Gastroesophageal sphincter (tissue), 4 donors: ENCODE measurements at regions not wholly inside any gene's neighbourhood (a gene's known extent, or its start where the extent isn't known, plus 50 kb on each side); places are given as distances from the start of the nearest gene placed in this dataset.
A peak's percentile ranks its signal among the peaks of the same experiment; 100 is the strongest.

ENCODE experiments used
- ATAC-seq: fragments of 150-250 bp; one replicate; pipeline ENCODE4 v1.9.1; 2016; ENCODE audit warnings: mild to moderate bottlenecking, moderate library complexity
- H3K27ac ChIP-seq, 4 donors: fragments of 200-600 bp; sonication (generic) in 3 of 4; 1 replicate in 3 of 4; 2 replicates in 1 of 4; pipeline ENCODE4 v1.5.1; 2016 to 2019
- H3K27me3 ChIP-seq: fragments of 200-600 bp; sonication (generic); one replicate; pipeline ENCODE4 v1.5.1; 2019
- H3K36me3 ChIP-seq, 2 donors: fragments of 200-600 bp; sonication (generic); one replicate each; pipeline ENCODE4 v1.5.1; 2019; ENCODE audit warnings: control low read depth in 1 of 2
- H3K4me1 ChIP-seq, 3 donors: fragments of 200-600 bp; sonication (generic); 1 replicate in 2 of 3; 2 replicates in 1 of 3; pipeline ENCODE4 v1.5.1; 2016 to 2019; ENCODE audit warnings: control low read depth in 2 of 3
- H3K4me3 ChIP-seq, 2 donors: fragments of 200-600 bp; sonication (generic); one replicate each; pipeline ENCODE4 v1.5.1; 2019; ENCODE audit warnings: mild to moderate bottlenecking in 1 of 2, moderate library complexity in 1 of 2
- H3K9me3 ChIP-seq, 3 donors: fragments of 200-600 bp; sonication (generic); one replicate each; pipeline ENCODE4 v1.5.1; 2017 to 2019; ENCODE audit warnings: control low read depth in 2 of 3
- CTCF ChIP-seq, 4 experiments: fragments of 200-600 bp in 2 of 4; fragments of 450-650 bp in 2 of 4; sonication (generic) in 1 of 4; IDR thresholded peaks; one replicate each; pipeline ENCODE4 v1.5.1; 2017 to 2019; ENCODE audit warnings: antibody characterized with exemption in 4 of 4, mild to moderate bottlenecking in 2 of 4, moderate library complexity in 2 of 4
- EP300 ChIP-seq: sonication (generic); formaldehyde crosslinking; IDR thresholded peaks from one replicate; pipeline ENCODE4 v1.6.1; 2017; ENCODE audit warnings: antibody characterized with exemption, mild to moderate bottlenecking
- POLR2A ChIP-seq, 2 donors: fragments of 450-650 bp; IDR thresholded peaks; one replicate each; pipeline ENCODE4 v1.6.1; 2017; ENCODE audit warnings: antibody characterized with exemption in 2 of 2, mild to moderate bottlenecking in 2 of 2, moderate library complexity in 1 of 2
- POLR2AphosphoS5 ChIP-seq: sonication (generic); formaldehyde crosslinking; IDR thresholded peaks from one replicate; pipeline ENCODE4 v1.6.1; 2017; ENCODE audit warnings: antibody characterized with exemption
- WGBS, 2 donors: methylation state at CpG; one replicate each; pipeline ENCODE4 v1.1.5; 2018; ENCODE audit warnings: low coverage in 1 of 2; 5-methylcytosine and 5-hydroxymethylcytosine counted together

GRCh38 chr6:12578751-12579150, 137.8 kb upstream of the PHACTR1 start:
- 83% methylated on average over 3 of the region's 3 CpGs; no CpG with 5 or more reads in 1 of the 2 donors for WGBS, 2 donors
- TF ChIP-seq POLR2AphosphoS5 = no peak
- Histone ChIP-seq H3K27ac (no peak overlapping the region), H3K9me3 (no peaks in the 10 kb centered on the region), H3K4me1 (no peaks in the 10 kb centered on the region), H3K4me3 (no peak overlapping the region), H3K27me3 (no peaks in the 10 kb centered on the region), H3K36me3 (no peaks in the 10 kb centered on the region)
- no peak for ATAC-seq

GRCh38 chr6:12580290-12580689, 136.3 kb upstream of the PHACTR1 start:
- no peak overlapping the region for H3K4me3 ChIP-seq
- no peaks in the 10 kb centered on the region for H3K9me3 ChIP-seq
- no peaks in the 10 kb centered on the region for H3K36me3 ChIP-seq
- no peak for ATAC-seq
- no peak overlapping the region for H3K27ac ChIP-seq
- no peak for TF ChIP-seq POLR2AphosphoS5
- no peak for TF ChIP-seq POLR2A (IDR thresholded peaks at IDR 0.05)
- no peak for TF ChIP-seq EP300
- no peak for TF ChIP-seq CTCF (IDR thresholded peaks at IDR 0.05)
- WGBS, 2 donors = 85 to 87% methylated on average over 3 of the region's 3 CpGs
- no peaks in the 10 kb centered on the region for H3K27me3 ChIP-seq
- peaks cover 0 to 4% (median 0%) of the 10 kb centered on the region in 3 donors for H3K4me1 ChIP-seq

- ATAC-seq = no peak
- H3K27ac ChIP-seq = no peak overlapping the region
- TF ChIP-seq POLR2AphosphoS5 (no peak), CTCF (IDR thresholded peaks at IDR 0.05) (no peak), EP300 (no peak), POLR2A (IDR thresholded peaks at IDR 0.05) (no peak)
- H3K4me1 ChIP-seq = peaks cover 0 to 12% (median 0%) of the 10 kb centered on the region in 3 donors
- no peaks in the 10 kb centered on the region for H3K36me3 ChIP-seq
- H3K9me3 ChIP-seq = no peaks in the 10 kb centered on the region
- H3K4me3 ChIP-seq = no peak overlapping the region
- 84 to 87% methylated on average over 4 of the region's 4 CpGs for WGBS, 2 donors
- H3K27me3 ChIP-seq = no peaks in the 10 kb centered on the region
These were observed 134.0 kb upstream of the PHACTR1 start for GRCh38 chr6:12582421-12583110.

- Histone ChIP-seq H3K27ac (peak overlapping the region in 3 of 4 donors; percentile 54 to 73 (median 66)), H3K4me1 (peaks cover 0 to 12% (median 0%) of the 10 kb centered on the region in 3 donors), H3K9me3 (no peaks in the 10 kb centered on the region), H3K4me3 (no peak overlapping the region), H3K27me3 (no peaks in the 10 kb centered on the region), H3K36me3 (no peaks in the 10 kb centered on the region)
- ATAC-seq = peak; percentile 36
- TF ChIP-seq EP300 (no peak), CTCF (IDR thresholded peaks at IDR 0.05) (no peak), POLR2A (IDR thresholded peaks at IDR 0.05) (no peak), POLR2AphosphoS5 (no peak)
- WGBS, 2 donors = 74 to 77% methylated on average over 8 to 14 of the region's 14 CpGs
These were observed 131.7 kb upstream of the PHACTR1 start for GRCh38 chr6:12584631-12585405.

GRCh38 chr6:12585497-12585958, 131.0 kb upstream of the PHACTR1 start:
- no peaks in the 10 kb centered on the region for H3K27me3 ChIP-seq
- peak overlapping the region in 3 of 4 donors; percentile 54 to 73 (median 66) for H3K27ac ChIP-seq
- no peak overlapping the region for H3K4me3 ChIP-seq
- H3K36me3 ChIP-seq = no peaks in the 10 kb centered on the region
- peak; percentile 75 for ATAC-seq
- H3K4me1 ChIP-seq = peaks cover 0 to 12% (median 0%) of the 10 kb centered on the region in 3 donors
- WGBS, 2 donors = 19 to 24% methylated on average over 3 to 4 of the region's 12 CpGs
- H3K9me3 ChIP-seq = no peaks in the 10 kb centered on the region
- TF ChIP-seq EP300 = no peak
- no peak for TF ChIP-seq POLR2AphosphoS5
- TF ChIP-seq POLR2A (IDR thresholded peaks at IDR 0.05) = no peak
- no peak for TF ChIP-seq CTCF (IDR thresholded peaks at IDR 0.05)
